HK-2 (cell line): ENCODE measurements at regions not wholly inside any gene's neighbourhood (a gene's known extent, or its start where the extent isn't known, plus 50 kb on each side); places are given as distances from the start of the nearest gene placed in this dataset.

Experiments
- DNase-seq: peaks from one replicate; pipeline ENCODE4 v3.0.0-alpha.2; 2018; ENCODE audit not compliant: unreplicated experiment

DNA sequence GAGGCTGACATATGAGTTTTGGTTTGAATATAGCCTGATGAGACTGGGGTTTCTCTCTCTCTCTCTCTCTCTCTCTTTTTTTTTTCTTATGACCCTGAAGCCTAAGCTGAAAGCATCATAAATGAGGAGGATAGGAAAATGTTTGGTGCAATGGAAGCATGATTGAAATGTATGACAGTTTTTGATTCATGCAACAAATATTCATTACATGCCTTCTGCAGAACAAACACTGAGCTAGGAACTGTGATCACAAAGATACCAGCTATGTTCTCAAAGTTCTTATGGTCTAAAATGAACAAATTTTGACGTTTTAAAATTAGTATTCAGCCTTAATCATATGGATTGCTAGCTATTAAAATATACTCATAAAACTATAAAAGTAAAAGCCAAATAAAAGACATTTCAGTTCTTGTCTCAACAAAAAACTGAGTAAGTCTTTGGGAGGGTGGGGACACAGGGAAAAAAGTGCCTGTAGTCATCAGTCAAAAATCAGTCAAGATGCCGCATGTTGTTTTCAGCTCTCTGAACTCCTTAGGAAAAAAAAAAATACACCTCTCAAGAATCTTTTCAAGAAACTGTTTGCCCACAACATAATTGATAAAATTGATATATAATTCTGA lies 57.2 kb downstream of the NKX6-1 start:
- DNase-seq, result no peak

DNA sequence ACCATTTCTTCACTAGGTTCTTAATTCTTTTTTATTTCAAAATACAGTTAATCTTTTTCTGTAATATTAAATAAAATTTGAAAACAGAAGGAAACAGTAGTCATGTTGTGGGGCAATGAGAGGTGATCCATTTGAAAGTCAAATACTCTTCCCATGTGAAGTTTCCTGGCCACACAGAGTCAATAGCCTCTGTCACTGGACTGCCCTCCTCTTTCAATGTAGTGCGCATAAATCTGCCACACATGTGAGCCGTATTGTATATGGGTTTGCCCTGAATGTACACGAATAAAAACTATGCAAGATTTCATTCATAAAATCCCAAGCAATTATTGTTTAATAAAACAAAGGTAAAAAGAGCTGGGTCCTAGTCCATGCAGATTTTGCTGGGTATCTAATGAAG lies 59.1 kb downstream of the NKX6-1 start:
- no peak for DNase-seq

DNA sequence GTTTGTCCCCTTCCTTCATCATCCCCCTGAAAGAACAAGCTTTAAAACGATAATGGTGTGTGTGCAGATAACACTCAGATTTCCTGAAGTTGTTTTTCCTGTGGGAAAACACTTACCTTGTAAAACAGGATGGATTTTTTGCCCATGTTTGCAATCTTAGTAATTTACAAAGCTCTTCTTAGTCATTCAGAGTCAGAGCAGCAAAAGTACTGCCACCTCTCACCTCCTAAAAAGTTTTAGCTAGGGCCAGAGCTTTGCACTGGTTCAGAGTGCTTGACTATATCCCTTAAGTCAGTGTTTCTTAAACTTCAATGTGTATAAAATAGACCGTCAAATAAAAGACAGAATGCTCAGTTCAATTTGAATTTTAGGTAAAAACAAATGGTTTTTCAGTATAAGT lies 62.3 kb downstream of the NKX6-1 start:
- no peak for DNase-seq

DNA sequence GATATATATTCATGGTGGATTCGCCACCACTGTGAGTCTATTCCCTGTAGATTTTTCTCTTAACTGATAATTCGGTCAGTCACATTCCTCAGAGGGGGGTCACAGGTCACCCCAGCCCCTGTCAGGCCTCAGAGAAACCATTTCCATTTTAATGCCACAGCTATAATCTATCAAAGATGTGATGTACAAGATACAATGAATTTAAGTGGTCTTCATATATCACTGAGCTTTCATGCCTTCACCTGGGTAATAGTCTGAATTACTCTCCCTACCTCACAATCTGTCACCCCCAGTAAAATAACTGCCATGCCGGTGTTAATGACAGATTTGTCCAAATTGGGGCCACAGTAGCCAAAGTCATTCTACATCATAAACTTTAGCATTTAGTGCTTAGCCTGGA lies 64.7 kb downstream of the NKX6-1 start:
- no peak for DNase-seq

DNA sequence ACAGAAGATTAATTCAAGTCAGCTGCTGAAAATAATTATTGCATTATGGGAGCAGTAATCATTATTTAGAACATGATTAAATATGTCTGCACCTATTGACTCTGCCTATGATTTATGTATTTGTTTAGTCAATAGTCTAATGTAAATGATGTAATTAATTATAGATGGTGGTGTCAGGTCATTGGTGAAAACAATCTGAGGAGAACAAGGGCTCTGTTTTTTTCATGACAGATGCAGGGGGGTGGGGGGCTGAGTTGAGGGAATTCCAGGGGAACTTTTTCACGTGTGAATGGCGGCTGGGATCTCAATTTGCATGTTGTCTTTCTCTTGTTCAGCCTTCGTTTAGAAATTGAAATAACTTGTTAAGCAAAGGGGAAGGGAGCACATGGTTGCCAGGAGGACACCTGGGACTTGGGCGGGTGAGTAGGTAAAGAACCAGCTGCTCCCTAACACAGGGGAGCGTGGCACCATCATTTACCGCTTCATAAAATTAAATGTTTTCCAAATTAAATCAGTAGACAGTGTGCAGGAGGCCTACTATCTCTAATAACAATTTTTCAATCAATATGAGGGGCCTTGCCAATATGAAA lies 65.4 kb downstream of the NKX6-1 start:
- no peak for DNase-seq

DNA sequence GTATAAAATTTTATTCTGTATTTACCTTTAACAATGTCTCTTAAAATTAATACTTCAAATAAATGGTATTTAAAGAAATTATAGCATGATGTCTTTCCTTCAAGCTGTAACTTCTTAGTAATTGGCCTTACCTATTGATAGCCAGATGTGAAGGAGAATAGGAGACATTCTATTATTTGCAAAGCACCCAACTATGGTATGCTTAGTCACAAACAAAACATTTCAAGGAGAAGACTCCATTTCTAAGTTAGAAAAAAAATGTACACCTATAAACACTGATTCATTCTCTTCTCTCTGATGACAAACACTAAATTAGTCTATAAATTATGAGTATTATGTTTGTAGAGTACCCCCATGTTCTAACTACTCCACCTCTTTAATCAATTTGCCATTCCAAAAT lies 66.4 kb downstream of the NKX6-1 start:
- no peak for DNase-seq

DNA sequence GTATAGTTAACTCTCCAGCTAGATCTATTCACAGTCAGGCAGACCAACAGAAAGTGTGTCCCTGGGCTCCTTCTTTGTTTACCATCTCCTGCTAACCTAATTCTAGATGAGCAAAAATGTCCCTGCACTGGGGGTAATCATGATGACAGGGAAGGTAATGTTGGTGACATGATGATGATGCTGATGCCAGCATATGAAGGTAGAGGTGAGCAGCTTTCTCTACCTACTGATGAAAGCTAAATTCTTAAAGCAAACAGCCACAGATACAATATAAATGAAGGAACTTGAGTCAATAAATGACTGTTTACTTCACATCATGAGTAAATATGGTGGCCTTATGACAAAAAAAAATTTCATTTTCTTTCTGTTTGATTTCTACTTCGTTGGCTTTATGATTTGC lies 78.5 kb downstream of the NKX6-1 start:
- no peak for DNase-seq

DNA sequence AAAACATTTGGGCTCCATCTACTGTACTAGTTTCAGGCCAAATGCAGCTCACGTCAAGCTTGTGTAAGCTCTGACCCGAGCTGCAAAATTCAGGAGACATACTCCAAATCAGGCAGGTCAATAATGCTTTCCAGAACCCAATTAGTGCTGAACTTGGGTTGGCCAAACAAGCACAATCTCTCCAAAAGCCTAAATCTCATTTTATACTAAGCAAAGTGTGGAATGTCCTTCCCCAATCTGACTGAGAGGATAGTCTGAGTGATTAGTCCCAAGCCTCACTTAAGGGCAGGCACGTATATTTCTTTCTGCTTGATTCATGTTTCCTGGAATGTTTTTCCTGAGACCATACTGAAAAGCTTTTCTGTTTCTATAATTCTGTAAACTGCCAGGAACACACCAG lies 79.9 kb downstream of the NKX6-1 start:
- no peak for DNase-seq

DNA sequence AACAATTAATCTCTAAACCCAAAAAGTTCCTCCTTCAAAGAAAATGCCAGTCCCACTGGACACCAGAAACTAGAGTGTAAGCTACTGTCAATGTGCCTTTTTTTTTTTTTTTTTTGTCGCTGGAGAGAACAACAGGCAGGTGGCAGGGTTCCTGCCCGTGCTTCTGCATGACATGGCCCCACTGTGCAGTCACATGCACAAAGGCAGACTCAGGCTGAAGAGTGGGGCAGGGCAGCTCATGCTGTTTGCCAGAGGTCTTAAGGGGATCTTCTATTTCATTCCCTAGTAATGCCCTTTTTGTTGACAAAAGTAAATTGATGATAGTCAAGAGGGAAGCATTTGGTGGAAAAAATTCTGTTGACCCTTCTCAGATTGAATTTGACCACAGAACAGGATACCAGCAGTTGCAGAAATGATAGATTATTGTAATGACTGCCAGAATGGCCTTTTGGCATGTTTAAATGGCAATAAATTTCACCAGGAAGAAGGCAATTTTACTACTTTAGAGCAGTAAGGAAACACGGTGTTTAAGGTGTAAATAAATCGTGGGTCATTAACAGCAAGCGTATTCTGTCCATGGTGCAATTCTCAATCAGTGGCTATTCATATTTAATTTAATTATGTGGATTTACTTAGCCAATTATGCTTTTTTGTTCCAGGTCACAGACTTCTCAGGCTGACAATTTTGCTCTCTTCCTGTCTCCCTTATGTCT lies 80.9 kb downstream of the NKX6-1 start:
- no peak for DNase-seq

DNA sequence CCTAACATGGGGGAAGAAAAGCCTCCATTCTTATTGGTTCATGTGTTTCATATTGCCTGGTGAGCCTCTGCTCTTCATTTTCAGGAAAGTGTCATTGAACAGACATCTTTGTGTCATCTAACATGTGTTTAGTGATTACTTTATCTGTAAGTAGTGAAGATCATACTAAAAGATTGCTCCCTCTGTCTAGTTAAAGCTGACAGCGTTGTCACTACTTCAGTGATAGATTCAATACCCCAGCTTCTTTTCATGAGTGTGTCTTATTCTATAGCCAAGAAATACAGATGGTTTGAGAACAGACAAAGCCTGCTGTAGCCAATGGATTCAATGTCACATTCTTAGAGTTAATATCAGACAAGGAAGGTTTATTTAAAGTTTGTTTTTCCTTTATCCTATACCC lies 85.1 kb downstream of the NKX6-1 start:
- DNase-seq, result no peak

DNA sequence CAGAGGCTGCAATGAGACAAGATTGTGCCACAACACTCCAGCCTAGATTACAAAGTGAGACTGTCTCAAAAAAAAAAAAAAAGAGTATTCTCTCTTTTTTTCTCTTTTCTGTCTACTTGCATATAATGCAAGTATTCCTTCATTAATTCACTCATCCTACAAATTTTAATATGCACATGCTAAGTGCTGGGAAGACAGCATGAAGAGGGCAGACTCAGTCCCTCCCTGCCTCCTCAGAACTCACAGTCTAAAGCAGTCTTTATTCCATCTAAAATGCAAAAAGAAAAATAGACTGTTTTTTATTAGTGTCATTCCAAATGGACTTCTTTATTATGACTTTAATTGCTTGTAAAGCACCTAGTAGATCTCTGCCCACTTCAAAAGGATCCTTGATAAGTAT lies 85.6 kb downstream of the NKX6-1 start:
- DNase-seq, result no peak

DNA sequence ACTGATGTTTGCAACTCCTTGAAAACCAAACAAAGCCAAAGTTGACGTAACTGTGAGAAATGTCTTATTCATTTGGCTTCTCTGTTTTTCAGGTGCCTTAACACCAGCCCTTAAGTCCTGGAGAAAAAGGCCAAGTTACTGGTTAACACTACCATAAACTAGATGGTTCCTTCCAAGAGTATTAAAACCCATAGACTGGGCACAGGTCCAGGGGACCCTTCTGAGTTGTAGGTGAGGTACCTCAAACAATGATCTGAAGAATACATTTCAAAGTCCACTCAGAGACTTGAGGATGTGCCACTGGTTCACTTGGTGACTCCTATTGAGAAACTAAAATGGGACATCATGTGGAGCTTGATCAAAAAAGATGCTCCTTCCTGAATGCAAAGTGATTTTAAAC lies 87.0 kb downstream of the NKX6-1 start:
- no peak for DNase-seq

DNA sequence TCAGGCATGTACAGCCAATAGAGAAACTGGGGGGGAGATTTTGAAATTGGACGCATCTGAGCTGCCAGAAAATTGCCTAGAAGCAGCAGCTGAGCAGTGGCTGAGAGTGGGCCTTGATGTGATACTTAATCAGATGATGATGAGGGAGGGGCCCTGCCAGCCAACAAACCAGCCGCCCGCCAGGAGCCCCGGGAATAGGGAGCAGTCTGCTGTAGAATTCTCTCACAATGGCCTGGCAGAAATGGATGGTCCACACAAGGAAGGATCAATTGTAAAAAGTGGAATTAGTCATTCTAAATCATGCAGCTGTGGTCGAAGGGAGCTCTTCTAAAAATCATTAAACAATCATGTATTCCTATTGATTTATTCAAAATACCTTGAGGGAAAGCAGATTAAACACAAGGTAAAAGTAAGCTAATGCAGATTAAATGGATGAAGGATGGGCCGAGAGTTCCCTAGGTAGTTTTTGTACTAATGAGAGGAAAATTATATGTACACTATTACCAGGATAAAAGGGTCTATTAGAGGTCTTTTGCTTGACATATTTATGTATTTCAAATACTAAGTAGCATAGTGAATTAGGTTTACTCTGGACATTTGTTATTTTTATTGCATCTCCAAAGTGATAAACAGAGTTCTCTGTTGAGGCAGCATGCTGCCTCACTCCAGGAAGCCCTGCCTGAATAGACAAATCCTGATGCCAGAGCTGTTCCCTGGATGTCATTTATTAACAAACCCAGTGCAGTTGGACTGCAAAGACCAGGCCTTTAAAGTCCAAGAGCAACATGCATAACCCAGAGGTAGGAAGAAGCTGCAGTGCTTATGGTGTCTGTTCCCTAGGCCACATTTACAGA lies 91.3 kb downstream of the NKX6-1 start:
- DNase-seq, result no peak

DNA sequence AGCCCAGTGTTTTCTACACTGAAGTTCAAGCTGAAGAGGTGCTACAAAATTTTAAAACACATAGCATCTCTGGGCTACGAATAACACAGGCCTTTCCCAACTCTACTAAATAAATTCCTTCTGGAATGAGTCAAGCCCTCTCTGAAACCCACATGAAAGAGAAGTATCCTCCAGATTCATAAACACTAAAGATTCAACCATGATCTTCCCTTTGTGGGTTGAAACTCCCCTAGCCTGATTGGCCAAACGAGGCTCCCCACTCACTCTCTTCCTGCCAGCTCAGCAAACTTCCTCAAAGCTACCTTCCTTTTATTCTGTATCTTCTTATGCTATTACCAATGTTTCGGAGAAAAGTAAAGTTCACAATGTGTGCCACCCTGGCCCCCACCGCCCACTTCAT lies 95.4 kb downstream of the NKX6-1 start:
- no peak for DNase-seq

DNA sequence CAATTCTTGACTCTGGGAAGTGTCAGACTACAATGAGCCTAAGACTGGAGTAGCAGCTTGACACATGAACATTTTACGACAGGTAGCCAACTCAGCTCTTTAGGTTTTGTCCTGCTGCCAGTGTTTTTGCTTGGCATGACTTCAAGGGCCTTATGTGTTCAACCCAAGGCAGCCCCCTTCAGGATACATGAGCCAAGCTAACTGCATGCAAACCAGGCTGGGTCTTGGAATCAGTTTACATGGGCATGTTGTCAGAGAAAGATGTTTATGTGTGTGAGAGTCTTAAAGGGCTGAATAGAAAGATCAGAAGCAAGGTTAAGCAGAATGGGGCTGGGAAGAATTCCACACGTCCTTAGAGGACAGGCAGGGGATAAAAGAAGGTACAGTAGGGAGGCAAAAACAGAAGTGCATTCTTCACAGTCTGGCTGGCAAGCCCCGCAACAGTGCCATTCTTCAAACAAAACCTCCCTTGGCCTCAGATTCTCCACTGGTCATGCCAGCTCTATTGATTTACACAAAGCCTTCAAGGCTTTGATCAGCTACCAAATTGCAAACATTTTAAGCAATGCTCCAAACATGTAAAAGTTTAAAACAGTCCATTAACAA lies 97.3 kb downstream of the NKX6-1 start:
- DNase-seq, result no peak

DNA sequence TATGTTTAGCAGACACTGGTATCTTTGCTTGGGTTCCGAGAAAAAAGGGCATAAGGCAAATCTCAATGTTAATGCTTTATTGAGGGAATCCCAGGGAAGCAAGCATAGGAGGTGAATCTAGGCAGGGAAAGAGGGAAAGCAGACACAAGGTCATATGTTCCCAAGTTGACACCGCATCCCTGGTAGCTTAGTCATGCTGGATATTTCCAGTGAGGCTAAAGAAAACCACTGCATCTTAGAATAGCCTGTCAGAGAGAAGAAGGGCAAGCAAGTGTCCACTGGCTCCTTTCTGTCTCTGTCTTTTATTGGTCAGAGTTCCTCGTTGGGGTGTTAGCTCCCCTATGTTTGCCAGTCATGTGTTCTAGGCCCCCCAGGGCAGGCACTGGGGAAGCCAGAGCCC lies 104.7 kb downstream of the NKX6-1 start:
- no peak for DNase-seq

DNA sequence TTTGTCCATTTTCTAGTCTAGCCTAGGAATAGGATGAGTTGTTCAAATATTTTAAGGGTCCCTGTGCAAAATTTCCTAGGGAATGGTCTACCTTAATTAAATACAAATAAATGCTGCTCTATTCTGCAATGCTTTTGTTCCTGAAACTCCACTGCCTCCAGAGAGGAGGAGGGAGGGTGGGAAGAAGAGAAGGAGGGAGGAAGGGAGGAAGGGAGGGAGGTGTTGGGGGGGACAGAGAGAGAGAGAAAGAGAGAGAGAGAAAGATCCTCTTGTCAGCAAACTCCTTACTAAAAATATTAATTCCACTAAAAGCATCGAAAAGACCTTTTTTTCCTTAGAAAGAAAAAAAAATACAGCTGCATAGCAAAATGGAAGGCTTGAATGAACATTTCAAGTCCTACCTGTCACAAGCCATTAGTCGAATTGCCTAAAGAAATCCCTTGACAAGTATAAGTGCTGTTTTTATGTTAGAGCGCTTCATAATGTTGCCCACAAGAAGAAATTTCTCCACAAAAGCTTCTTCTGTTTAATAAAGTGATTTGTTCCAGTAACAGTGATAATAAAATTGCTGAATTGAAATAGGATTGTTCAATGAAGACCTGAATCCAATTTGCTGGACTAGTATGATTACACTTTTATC lies 106.0 kb downstream of the NKX6-1 start:
- no peak for DNase-seq

DNA sequence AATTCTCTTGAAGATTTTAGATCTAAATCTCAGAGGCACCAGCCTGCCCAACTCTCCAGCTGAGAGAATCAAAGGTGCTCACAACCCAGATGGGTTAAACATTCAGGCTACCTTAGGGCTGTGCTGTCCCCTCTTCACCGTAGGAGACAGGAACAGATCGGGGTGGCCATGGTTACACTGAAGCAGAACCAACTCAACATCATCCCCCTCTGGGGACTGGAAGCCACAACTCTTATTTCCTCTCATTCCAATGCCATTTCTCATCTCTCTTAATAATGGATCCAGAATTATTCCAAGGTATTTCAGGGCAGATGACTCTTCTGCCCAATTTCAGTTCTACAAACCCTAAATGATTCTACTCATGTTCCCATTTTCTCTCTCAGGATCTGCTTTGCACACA lies 109.7 kb downstream of the NKX6-1 start:
- DNase-seq, result peak; percentile 12

DNA sequence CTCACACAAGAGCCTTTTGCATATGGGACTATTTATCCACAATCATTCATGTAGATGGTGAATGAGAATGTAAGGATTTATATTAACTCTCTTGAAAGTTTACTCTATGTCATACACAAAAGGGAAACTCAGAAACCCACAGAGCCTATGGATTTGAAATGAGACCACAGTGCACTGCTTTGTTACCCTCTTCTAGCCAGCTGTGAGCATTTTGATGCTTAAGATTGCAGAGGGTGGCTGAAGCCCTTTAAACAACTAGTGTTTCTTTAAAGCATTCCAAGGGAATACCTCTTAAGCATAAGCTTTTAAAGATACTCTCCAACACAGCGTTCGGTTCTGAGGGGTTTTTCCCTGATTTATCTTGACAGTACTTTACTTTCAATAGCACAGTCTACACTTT lies 113.9 kb downstream of the NKX6-1 start:
- DNase-seq, result no peak

DNA sequence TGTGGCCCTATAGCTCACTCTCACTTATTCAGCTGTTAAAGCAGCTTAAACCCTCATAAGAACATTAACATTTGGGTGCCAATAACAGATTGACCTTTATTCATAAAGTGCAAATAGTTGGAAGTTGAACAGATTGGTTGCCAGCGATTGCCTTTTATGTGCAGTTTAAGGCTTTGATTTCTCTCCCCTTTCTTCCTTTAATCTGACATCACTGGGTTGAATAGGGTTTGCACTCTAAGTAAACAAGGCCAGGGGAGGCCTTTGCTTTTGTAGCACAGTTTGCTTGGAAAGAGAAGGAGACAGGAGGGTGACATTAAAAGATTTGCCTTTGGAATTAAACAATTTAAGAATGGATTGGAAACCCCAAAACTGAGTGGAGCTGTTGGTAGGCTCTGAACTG lies 114.3 kb downstream of the NKX6-1 start:
- no peak for DNase-seq

DNA sequence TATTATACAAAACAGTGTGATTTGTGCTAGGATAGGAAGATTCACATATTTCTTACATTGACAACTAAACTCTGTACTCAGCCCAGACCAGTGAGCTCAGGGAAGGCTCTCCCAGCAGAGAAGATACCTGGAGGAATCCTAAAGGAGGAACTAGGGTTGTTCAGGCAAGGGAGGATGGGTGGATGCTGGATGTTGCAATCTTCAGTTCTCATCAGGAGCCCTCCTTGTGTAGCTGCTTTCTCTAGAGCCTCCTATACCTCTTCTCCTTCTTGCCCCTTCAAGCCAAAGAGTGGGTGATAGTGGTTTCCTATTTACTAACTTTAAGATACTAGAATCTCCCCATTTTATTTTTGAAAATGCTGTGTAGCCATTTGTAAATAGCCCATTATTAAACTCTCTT lies 117.3 kb downstream of the NKX6-1 start:
- DNase-seq, result no peak
